ENCODE measurements at regions not wholly inside any gene's neighbourhood (a gene's known extent, or its start where the extent isn't known, plus 50 kb on each side); places are given as distances from the start of the nearest gene placed in this dataset.

- no peaks in the 10 kb centered on the region for H3K9me3 ChIP-seq (ENCODE audit: low read depth)
- no peak for DNase-seq (ENCODE audit: low read depth in 1 of 2, low spot score in 1 of 2)
- H3K27me3 ChIP-seq: no peaks in the 10 kb centered on the region
- no peaks in the 10 kb centered on the region for H3K4me1 ChIP-seq (ENCODE audit: low read depth)
- no peak for TF ChIP-seq CTCF (IDR thresholded peaks at IDR 0.05; ENCODE audit: low read depth, low read length)
- no peak overlapping the region for H3K27ac ChIP-seq
- no peaks in the 10 kb centered on the region for H3K36me3 ChIP-seq
- no peak overlapping the region for H3K4me3 ChIP-seq
These were observed 142.8 kb upstream of the UBL3 start for GRCh38 chr13:29993196-29993595.

GRCh38 chr13:29991343-29991742, 140.9 kb upstream of the UBL3 start:
- no peak overlapping the region for H3K27ac ChIP-seq
- no peak overlapping the region for H3K4me3 ChIP-seq
- H3K27me3 ChIP-seq: no peaks in the 10 kb centered on the region
- TF ChIP-seq CTCF (IDR thresholded peaks at IDR 0.05; ENCODE audit: low read depth, low read length): no peak
- peak in 1 of 2 donors; percentile 62 for DNase-seq (ENCODE audit: low read depth in 1 of 2, low spot score in 1 of 2)
- no peaks in the 10 kb centered on the region for H3K4me1 ChIP-seq (ENCODE audit: low read depth)
- H3K36me3 ChIP-seq: no peaks in the 10 kb centered on the region
- no peaks in the 10 kb centered on the region for H3K9me3 ChIP-seq (ENCODE audit: low read depth)

- Histone ChIP-seq H3K27ac (no peak overlapping the region), H3K36me3 (no peaks in the 10 kb centered on the region), H3K4me3 (no peak overlapping the region), H3K27me3 (no peaks in the 10 kb centered on the region), H3K4me1 (ENCODE audit: low read depth) (no peaks in the 10 kb centered on the region), H3K9me3 (ENCODE audit: low read depth) (no peaks in the 10 kb centered on the region)
- TF ChIP-seq CTCF (IDR thresholded peaks at IDR 0.05; ENCODE audit: low read depth, low read length): no peak
- no peak for DNase-seq (ENCODE audit: low read depth in 1 of 2, low spot score in 1 of 2)
These were observed 136.9 kb upstream of the UBL3 start for GRCh38 chr13:29987340-29987739.

GRCh38 chr13:29980339-29980738, 129.9 kb upstream of the UBL3 start:
- Histone ChIP-seq H3K27ac (no peak overlapping the region), H3K4me1 (ENCODE audit: low read depth) (no peaks in the 10 kb centered on the region), H3K4me3 (no peak overlapping the region), H3K36me3 (no peaks in the 10 kb centered on the region), H3K27me3 (no peaks in the 10 kb centered on the region), H3K9me3 (ENCODE audit: low read depth) (no peaks in the 10 kb centered on the region)
- no peak for DNase-seq (ENCODE audit: low read depth in 1 of 2, low spot score in 1 of 2)
- TF ChIP-seq CTCF (IDR thresholded peaks at IDR 0.05; ENCODE audit: low read depth, low read length): no peak

GRCh38 chr13:29978211-29978610, 127.8 kb upstream of the UBL3 start:
- no peak overlapping the region for H3K27ac ChIP-seq
- no peak overlapping the region for H3K4me3 ChIP-seq
- peak in 1 of 2 donors; percentile 9 for DNase-seq (ENCODE audit: low read depth in 1 of 2, low spot score in 1 of 2)
- H3K27me3 ChIP-seq: no peaks in the 10 kb centered on the region
- no peaks in the 10 kb centered on the region for H3K4me1 ChIP-seq (ENCODE audit: low read depth)
- no peaks in the 10 kb centered on the region for H3K9me3 ChIP-seq (ENCODE audit: low read depth)
- no peaks in the 10 kb centered on the region for H3K36me3 ChIP-seq
- no peak for TF ChIP-seq CTCF (IDR thresholded peaks at IDR 0.05; ENCODE audit: low read depth, low read length)

Data from cardiac muscle cell (in vitro differentiated cells and primary cell).